ENCODE measurements at regions not wholly inside any gene's neighbourhood (a gene's known extent, or its start where the extent isn't known, plus 50 kb on each side); places are given as distances from the start of the nearest gene placed in this dataset.

DNA sequence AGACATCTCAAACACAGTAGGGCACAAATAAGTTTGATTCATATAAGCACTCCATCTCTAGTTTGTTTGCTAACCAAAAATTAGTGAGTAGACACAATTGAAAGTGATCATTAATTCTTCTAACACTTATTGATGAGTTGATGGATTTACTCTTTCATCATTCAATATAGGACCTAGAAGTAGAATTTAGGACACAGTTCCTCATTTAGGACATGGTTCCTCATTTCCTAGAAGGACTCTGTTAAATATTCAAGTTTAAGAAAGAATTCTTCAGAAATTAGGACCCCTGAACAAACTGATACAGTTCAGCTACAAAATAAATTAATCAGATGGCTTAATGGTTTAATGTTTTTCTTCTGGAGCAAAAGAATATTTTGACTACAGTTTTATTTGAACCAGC lies 143.5 kb upstream of the PRR16 start:
- H4K20me1 ChIP-seq (ENCODE audit: insufficient read depth, low read length), result no peaks in the 10 kb centered on the region
- CTCF ChIA-PET, result no interaction called here
- H4K5ac ChIP-seq (ENCODE audit: low read depth, low read length), result no peak overlapping the region
- no peak overlapping the region for H2BK120ac ChIP-seq (ENCODE audit: low read depth, low read length)
- no peak for TF ChIP-seq RFX5 (IDR thresholded peaks at IDR 0.05; ENCODE audit: low read depth, low read length)
- no peak for TF ChIP-seq MAFK (IDR thresholded peaks at IDR 0.05; ENCODE audit: low read depth, low read length)
- TF ChIP-seq RCOR1 (IDR thresholded peaks at IDR 0.05; ENCODE audit: insufficient replicate concordance, low read length), result no peak
- no peak for TF ChIP-seq RAD21 (IDR thresholded peaks at IDR 0.05; ENCODE audit: low read length)
- no peak for TF ChIP-seq CHD1 (IDR thresholded peaks at IDR 0.05; ENCODE audit: low read depth, low read length)
- TF ChIP-seq, protein P1, sequence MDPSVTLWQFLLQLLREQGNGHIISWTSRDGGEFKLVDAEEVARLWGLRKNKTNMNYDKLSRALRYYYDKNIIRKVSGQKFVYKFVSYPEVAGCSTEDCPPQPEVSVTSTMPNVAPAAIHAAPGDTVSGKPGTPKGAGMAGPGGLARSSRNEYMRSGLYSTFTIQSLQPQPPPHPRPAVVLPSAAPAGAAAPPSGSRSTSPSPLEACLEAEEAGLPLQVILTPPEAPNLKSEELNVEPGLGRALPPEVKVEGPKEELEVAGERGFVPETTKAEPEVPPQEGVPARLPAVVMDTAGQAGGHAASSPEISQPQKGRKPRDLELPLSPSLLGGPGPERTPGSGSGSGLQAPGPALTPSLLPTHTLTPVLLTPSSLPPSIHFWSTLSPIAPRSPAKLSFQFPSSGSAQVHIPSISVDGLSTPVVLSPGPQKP (IDR thresholded peaks at IDR 0.05; ENCODE audit: borderline replicate concordance, low read depth, low read length), result no peak
- TF ChIP-seq BHLHE40 (IDR thresholded peaks at IDR 0.05; ENCODE audit: low read depth, low read length), result no peak
- TF ChIP-seq POLR2A (IDR thresholded peaks at IDR 0.05; ENCODE audit: low read depth, low read length), result no peak
- TF ChIP-seq SMC3 (IDR thresholded peaks at IDR 0.05; ENCODE audit: low read depth, low read length), result no peak
- TF ChIP-seq MXI1 (IDR thresholded peaks at IDR 0.05; ENCODE audit: borderline replicate concordance, low read depth, low read length), result no peak
- TF ChIP-seq, protein P2, sequence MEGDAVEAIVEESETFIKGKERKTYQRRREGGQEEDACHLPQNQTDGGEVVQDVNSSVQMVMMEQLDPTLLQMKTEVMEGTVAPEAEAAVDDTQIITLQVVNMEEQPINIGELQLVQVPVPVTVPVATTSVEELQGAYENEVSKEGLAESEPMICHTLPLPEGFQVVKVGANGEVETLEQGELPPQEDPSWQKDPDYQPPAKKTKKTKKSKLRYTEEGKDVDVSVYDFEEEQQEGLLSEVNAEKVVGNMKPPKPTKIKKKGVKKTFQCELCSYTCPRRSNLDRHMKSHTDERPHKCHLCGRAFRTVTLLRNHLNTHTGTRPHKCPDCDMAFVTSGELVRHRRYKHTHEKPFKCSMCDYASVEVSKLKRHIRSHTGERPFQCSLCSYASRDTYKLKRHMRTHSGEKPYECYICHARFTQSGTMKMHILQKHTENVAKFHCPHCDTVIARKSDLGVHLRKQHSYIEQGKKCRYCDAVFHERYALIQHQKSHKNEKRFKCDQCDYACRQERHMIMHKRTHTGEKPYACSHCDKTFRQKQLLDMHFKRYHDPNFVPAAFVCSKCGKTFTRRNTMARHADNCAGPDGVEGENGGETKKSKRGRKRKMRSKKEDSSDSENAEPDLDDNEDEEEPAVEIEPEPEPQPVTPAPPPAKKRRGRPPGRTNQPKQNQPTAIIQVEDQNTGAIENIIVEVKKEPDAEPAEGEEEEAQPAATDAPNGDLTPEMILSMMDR (conservative IDR thresholded peaks at IDR 0.05; ENCODE audit: low read depth, low read length), result no peak
- no peak for TF ChIP-seq NFE2L2 (IDR thresholded peaks at IDR 0.05; ENCODE audit: low read depth, low read length)
- TF ChIP-seq, protein P3, sequence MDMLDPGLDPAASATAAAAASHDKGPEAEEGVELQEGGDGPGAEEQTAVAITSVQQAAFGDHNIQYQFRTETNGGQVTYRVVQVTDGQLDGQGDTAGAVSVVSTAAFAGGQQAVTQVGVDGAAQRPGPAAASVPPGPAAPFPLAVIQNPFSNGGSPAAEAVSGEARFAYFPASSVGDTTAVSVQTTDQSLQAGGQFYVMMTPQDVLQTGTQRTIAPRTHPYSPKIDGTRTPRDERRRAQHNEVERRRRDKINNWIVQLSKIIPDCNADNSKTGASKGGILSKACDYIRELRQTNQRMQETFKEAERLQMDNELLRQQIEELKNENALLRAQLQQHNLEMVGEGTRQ (IDR thresholded peaks at IDR 0.05; ENCODE audit: low read depth, low read length), result no peak
- no peak for TF ChIP-seq CEBPB (IDR thresholded peaks at IDR 0.05; ENCODE audit: low read depth, low read length)
- TF ChIP-seq MAZ (IDR thresholded peaks at IDR 0.05; ENCODE audit: borderline replicate concordance, low read depth, low read length), result no peak
- no peak for TF ChIP-seq FOS (IDR thresholded peaks at IDR 0.05; ENCODE audit: low read depth, low read length)
- no peaks in the 10 kb centered on the region for H3K36me3 ChIP-seq (ENCODE audit: control insufficient read depth, insufficient read depth, low read length)
- no peaks in the 10 kb centered on the region for H3K79me1 ChIP-seq (ENCODE audit: low read depth in 1 of 2, low read length in 2 of 2)
- no peak for ATAC-seq (ENCODE audit: low read depth)
- no peak overlapping the region for H2AK5ac ChIP-seq (ENCODE audit: low read depth, low read length)
- H3K18ac ChIP-seq (ENCODE audit: low read depth, low read length), result no peak overlapping the region
- intact Hi-C loops (cut with micrococcal nuclease) (no loop called here), in situ Hi-C loops (cut with MboI; ENCODE audit: low sequenced_read_pairs) (no loop called here), dilution Hi-C loops (cut with HindIII; ENCODE audit: low sequenced_read_pairs, unreplicated experiment) (no loop called here)
- no peak overlapping the region for H3K23ac ChIP-seq (ENCODE audit: low read depth, low read length)
- H2BK15ac ChIP-seq (ENCODE audit: low read depth, low read length), result no peak overlapping the region
- no peaks in the 10 kb centered on the region for H3K4me1 ChIP-seq (ENCODE audit: control insufficient read depth, insufficient read depth, low read length)
- H3K27me3 ChIP-seq (ENCODE audit: control insufficient read depth, insufficient read depth, low read length), result no peaks in the 10 kb centered on the region
- H2BK5ac ChIP-seq (ENCODE audit: low read depth, low read length, poor library complexity, severe bottlenecking), result no peak overlapping the region
- no peak overlapping the region for H2BK20ac ChIP-seq (ENCODE audit: low read depth, low read length)
- no TSS peak for BruUV-seq (replicated peaks)
- H4K91ac ChIP-seq (ENCODE audit: insufficient read depth, low read depth, low read length), result no peak overlapping the region
- H2AFZ ChIP-seq (replicated peaks; ENCODE audit: low read length, poor library complexity), result no peak overlapping the region
- H2AK9ac ChIP-seq (replicated peaks; ENCODE audit: low read depth, low read length, poor library complexity), result no peak overlapping the region
- H4K8ac ChIP-seq (ENCODE audit: low read depth in 2 of 2, low read length in 2 of 2), result no peak overlapping the region
- H3K4me2 ChIP-seq (ENCODE audit: low read depth, low read length), result no peak overlapping the region
- no peak overlapping the region for H3K9ac ChIP-seq (ENCODE audit: low read depth, low read length)
- DNase-seq, result no peak
- H3K14ac ChIP-seq (replicated peaks; ENCODE audit: low read depth, low read length), result no peak overlapping the region
- no peak overlapping the region for H3K4me3 ChIP-seq (ENCODE audit: insufficient read depth, low read depth, low read length)
- no peaks in the 10 kb centered on the region for H3K9me3 ChIP-seq (ENCODE audit: control insufficient read depth, insufficient read depth, low read length)
- no peak overlapping the region for H3K56ac ChIP-seq (ENCODE audit: extremely low read depth, insufficient read depth, low read length)
- no peak overlapping the region for H3K4ac ChIP-seq (ENCODE audit: low read depth, low read length)
- H3K27ac ChIP-seq (ENCODE audit: insufficient read depth, low read length), result no peak overlapping the region
- no peaks in the 10 kb centered on the region for H3K9me1 ChIP-seq (ENCODE audit: insufficient read depth, low read length)
- POLR2A ChIA-PET (ENCODE audit: unreplicated experiment), result no interaction called here
